Fibroblast of villous mesenchyme (primary cell): ENCODE measurements at regions not wholly inside any gene's neighbourhood (a gene's known extent, or its start where the extent isn't known, plus 50 kb on each side); places are given as distances from the start of the nearest gene placed in this dataset.

Experiments used
- DNase-seq: peaks from one replicate; pipeline ENCODE4 v3.0.0-alpha.2; 2010; ENCODE audit warnings: low read depth
- H3K4me3 ChIP-seq: 2 replicates; pipeline ENCODE4 v1.5.1; 2011; ENCODE audit warnings: low read depth, mild to moderate bottlenecking, low read length
- CTCF ChIP-seq: IDR thresholded peaks from 2 replicates; pipeline ENCODE4 v1.5.1; 2012; ENCODE audit warnings: low read depth, mild to moderate bottlenecking, low read length; ENCODE audit not compliant: insufficient read depth

DNA sequence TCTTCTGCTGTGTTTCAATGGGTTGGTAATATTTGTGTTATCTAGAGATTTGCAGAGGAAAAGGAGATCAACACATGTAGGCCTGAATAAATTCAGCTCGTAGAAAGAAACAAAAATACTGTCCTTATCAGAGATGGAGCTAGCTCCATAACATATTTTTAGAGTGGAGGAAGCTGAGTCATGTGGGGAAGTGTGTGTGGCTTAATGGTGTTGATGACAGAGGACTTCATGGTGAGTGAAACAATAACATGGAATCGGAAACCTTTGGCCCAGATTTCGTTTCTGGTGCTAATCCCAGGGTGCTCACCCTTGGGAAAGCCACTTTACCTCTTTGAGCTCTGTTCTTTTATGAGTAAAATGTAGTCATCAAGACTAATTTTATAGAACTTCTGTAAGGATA lies 825.0 kb downstream of the TLR4 start:
- TF ChIP-seq CTCF: no peak
- DNase-seq: peak; percentile 29

GRCh38 chr9:118529624-118530214 lies 825.5 kb downstream of the TLR4 start:
- no peak for DNase-seq
- no peak for TF ChIP-seq CTCF
- H3K4me3 ChIP-seq: no peak overlapping the region

More for the DNA sequence above, 825.0 kb downstream of the TLR4 start:
- H3K4me3 ChIP-seq: no peak overlapping the region

- DNase-seq: no peak
- TF ChIP-seq CTCF: no peak
- no peak overlapping the region for H3K4me3 ChIP-seq
These were observed 828.4 kb downstream of the TLR4 start for GRCh38 chr9:118532592-118532991.

GRCh38 chr9:118533101-118533500 lies 828.9 kb downstream of the TLR4 start:
- DNase-seq: peak; percentile 26
- TF ChIP-seq CTCF: peak; percentile 6
- H3K4me3 ChIP-seq: no peak overlapping the region

DNA sequence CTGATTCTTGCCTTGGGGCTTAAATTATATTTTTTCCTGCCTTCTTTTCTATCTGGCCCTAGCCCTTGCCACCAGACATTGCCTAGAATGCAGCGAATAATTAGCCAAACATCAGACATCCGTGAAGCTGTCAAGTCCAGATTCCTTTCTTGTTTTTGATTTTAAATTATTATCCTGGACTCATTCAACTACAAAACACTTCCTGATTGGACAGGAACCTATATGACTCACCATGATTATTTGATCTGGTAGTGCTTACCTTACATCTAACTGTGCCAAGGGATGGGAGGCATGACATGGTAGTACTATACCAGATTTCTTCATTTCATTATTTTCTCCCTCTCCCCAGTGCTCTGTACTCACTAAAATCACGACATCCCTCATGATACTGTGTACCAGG lies 829.6 kb downstream of the TLR4 start:
- TF ChIP-seq CTCF: no peak
- DNase-seq: no peak
- H3K4me3 ChIP-seq: no peak overlapping the region

- H3K4me3 ChIP-seq: no peak overlapping the region
- DNase-seq: no peak
- TF ChIP-seq CTCF: no peak
These were observed 832.0 kb downstream of the TLR4 start for GRCh38 chr9:118536153-118536552.

- TF ChIP-seq CTCF: no peak
- DNase-seq: no peak
- no peak overlapping the region for H3K4me3 ChIP-seq
These were observed 830.3 kb downstream of the BRINP1 start for GRCh38 chr9:118538959-118539358.
